GM12864 (cell line): ENCODE measurements at regions not wholly inside any gene's neighbourhood (a gene's known extent, or its start where the extent isn't known, plus 50 kb on each side); places are given as distances from the start of the nearest gene placed in this dataset.

Experiments
- DNase-seq: peaks from one replicate; pipeline ENCODE4 v3.0.0-alpha.2; 2011; ENCODE audit warnings: low read depth
- H3K4me3 ChIP-seq: 2 replicates; pipeline ENCODE4 v1.5.1; 2011; ENCODE audit warnings: mild to moderate bottlenecking, low read depth, low read length, control low read depth
- CTCF ChIP-seq: IDR thresholded peaks from 2 replicates; pipeline ENCODE4 v1.5.1; 2011; ENCODE audit warnings: low read depth, mild to moderate bottlenecking, moderate library complexity, low read length, control low read depth, inconsistent platforms; ENCODE audit errors: missing control alignments

DNA sequence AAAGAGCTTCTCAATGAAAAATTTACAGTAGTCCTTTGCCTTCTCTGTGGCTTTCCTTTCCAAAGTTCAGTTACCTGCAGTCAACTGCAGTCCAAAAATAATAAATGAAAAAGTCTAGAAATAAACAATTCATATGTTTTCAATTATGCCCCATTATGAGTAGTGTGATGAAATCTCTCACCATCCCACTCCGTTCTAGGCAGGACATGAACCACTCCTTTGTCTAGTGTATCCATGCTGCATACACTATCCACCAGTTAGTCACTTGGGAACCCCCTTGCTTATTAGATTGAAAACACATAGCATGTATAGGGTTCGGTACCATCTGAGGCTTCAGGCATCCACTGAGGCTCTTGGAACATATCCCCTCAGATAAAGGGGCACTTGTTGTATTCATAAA, 80.6 kb upstream of the EYA4 start:
- H3K4me3 ChIP-seq = no peak overlapping the region
- TF ChIP-seq CTCF = no peak
- no peak for DNase-seq

GRCh38 chr6:133165235-133165634, 75.9 kb upstream of the EYA4 start:
- no peak for TF ChIP-seq CTCF
- DNase-seq = no peak
- no peak overlapping the region for H3K4me3 ChIP-seq

GRCh38 chr6:133166766-133167165, 74.4 kb upstream of the EYA4 start:
- no peak overlapping the region for H3K4me3 ChIP-seq
- DNase-seq = no peak
- no peak for TF ChIP-seq CTCF

DNA sequence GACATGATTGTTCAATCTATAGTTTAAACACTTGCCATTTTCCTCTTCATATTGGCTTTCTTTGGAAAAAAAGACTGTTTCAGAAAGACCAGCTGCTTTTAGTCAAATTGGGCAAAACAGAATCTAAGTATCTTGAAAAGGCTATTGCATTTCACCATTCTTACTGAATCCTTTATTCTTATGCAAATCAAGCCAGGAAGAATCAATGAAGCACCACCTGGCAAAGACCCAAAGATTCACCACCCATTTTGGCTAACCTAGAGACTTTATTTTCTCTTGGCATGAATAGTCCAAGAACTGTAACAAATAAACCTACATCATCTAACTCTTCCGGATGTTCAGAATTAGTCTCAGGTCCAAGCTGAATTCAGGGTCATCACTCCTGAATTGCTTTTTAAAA, 71.3 kb upstream of the EYA4 start:
- TF ChIP-seq CTCF = no peak
- no peak for DNase-seq
- H3K4me3 ChIP-seq = no peak overlapping the region

DNA sequence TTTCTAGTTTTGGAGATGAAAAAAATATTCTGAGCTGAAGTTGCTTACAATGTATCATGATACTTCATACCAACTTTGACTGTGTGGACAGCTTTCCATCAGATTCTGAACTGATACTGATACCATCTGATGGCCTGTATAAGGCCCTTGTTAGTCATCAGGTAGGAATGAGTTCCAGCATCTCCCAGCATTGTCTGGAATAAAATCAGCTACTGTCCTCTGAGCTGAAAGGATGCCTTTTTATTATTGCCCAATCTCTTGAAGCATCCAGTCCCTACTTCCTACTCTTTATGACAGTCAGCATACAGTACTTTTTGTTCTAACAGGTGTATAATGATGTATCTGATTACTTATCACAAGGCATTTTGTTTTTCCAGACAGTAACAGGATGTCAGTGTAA, 70.6 kb upstream of the EYA4 start:
- no peak overlapping the region for H3K4me3 ChIP-seq
- no peak for DNase-seq
- no peak for TF ChIP-seq CTCF

GRCh38 chr6:133171989-133172604, 69.1 kb upstream of the EYA4 start:
- no peak overlapping the region for H3K4me3 ChIP-seq
- TF ChIP-seq CTCF = no peak
- DNase-seq = no peak

GRCh38 chr6:133173276-133173675, 67.9 kb upstream of the EYA4 start:
- no peak for DNase-seq

More at GRCh38 chr6:133173276-133173675, 67.9 kb upstream of the EYA4 start:
- no peak for TF ChIP-seq CTCF
- H3K4me3 ChIP-seq = no peak overlapping the region
